LNCaP clone FGC (cell line): ENCODE measurements at regions not wholly inside any gene's neighbourhood (a gene's known extent, or its start where the extent isn't known, plus 50 kb on each side); places are given as distances from the start of the nearest gene placed in this dataset.
"Not testable (repeated sequence)": the region's sequence is repeated elsewhere in the genome, so short reads cannot be mapped to it uniquely, and the experiment has no call there.

ENCODE experiments used
- DNase-seq: peaks from one replicate; pipeline ENCODE4 v3.0.0-alpha.2; 2011; ENCODE audit warnings: low read depth
- H3K4me3 ChIP-seq: 2 replicates; pipeline ENCODE4 v1.5.1; 2011; ENCODE audit warnings: mild to moderate bottlenecking, low read depth, low read length, control low read depth
- CTCF ChIP-seq: IDR thresholded peaks from 2 replicates; pipeline ENCODE4 v1.5.1; 2012; ENCODE audit warnings: mild to moderate bottlenecking; ENCODE audit not compliant: control insufficient read depth, insufficient read depth; ENCODE audit errors: extremely low read depth

- DNase-seq: no peak
- no peak overlapping the region for H3K4me3 ChIP-seq
- TF ChIP-seq CTCF: no peak
These were observed 239.3 kb downstream of the RMST start for GRCh38 chr12:97701901-97702300.

- no peak for DNase-seq
- no peak overlapping the region for H3K4me3 ChIP-seq
- TF ChIP-seq CTCF: no peak
These were observed 248.8 kb downstream of the RMST start for GRCh38 chr12:97711392-97711791.

- no peak for DNase-seq
- no peak for TF ChIP-seq CTCF
- H3K4me3 ChIP-seq: no peak overlapping the region
These were observed 250.7 kb downstream of the RMST start for GRCh38 chr12:97713270-97713669.

DNA sequence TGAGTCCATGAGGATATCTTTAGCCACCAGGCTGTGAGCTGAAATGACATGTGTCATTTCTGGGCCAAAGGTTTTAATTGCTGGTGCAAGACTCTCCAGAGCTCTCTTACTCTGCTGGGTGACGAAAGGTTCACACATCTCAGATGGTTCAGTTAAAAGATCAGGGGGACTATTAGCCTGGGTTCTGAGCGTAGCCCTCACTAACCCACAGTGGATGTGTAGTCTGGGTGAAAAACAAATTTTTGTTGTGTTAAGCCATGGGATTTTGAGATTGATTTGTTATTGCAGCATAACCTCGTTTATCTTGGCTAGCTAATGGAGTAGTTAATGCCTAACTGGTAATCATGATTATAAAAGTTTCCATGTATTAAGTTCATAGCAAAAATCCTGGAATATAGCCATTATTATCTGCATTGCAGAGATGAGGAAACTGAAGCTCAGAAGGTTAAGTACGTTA lies 251.5 kb downstream of the RMST start:
- DNase-seq: no peak
- no peak overlapping the region for H3K4me3 ChIP-seq
- no peak for TF ChIP-seq CTCF

- peak; percentile 1 for DNase-seq
- no peak overlapping the region for H3K4me3 ChIP-seq
- peak; percentile 60 for TF ChIP-seq CTCF
These were observed 253.8 kb downstream of the RMST start for GRCh38 chr12:97716356-97716755.

DNA sequence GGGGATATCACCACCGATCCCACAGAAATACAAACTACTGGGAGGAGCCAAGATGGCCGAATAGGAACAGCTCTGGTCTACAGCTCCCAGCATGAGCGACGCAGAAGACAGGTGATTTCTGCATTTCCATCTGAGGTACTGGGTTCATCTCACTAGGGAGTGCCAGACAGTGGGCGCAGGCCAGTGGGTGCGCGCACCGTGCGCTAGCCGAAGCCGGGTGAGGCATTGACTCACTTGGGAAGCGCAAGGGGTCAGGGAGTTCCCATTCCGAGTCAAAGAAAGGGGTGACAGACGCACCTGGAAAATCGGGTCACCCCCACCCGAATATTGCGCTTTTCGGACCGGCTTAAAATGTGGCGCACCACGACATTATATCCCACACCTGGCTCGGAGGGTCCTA lies 261.2 kb downstream of the RMST start:
- H3K4me3 ChIP-seq, DNase-seq: not testable (repeated sequence)

GRCh38 chr12:97745406-97746101 lies 282.9 kb downstream of the RMST start:
- TF ChIP-seq CTCF: no peak
- no peak for DNase-seq
- H3K4me3 ChIP-seq: no peak overlapping the region

- no peak overlapping the region for H3K4me3 ChIP-seq
- DNase-seq: peak; percentile 52
- TF ChIP-seq CTCF: no peak
These were observed 285.7 kb downstream of the RMST start for GRCh38 chr12:97748298-97748697.
